HUES48 (cell line): ENCODE measurements at regions not wholly inside any gene's neighbourhood (a gene's known extent, or its start where the extent isn't known, plus 50 kb on each side); places are given as distances from the start of the nearest gene placed in this dataset.
"Not testable (repeated sequence)": the region's sequence is repeated elsewhere in the genome, so short reads cannot be mapped to it uniquely, and the experiment has no call there.

Experiments
- H3K27ac ChIP-seq: one replicate; pipeline ENCODE4 v1.7.0; 2013; ENCODE audit warnings: low read depth, low read length, inconsistent platforms
- H3K27me3 ChIP-seq: 2 replicates; pipeline ENCODE4 v1.6.1; 2013; ENCODE audit warnings: mild to moderate bottlenecking, low read length; ENCODE audit not compliant: control insufficient read depth, insufficient read depth
- H3K36me3 ChIP-seq: 2 replicates; pipeline ENCODE4 v1.6.1; 2013; ENCODE audit warnings: low read length; ENCODE audit not compliant: control insufficient read depth, insufficient read depth
- H3K4me1 ChIP-seq: 2 replicates; pipeline ENCODE4 v1.6.1; 2013; ENCODE audit warnings: mild to moderate bottlenecking, low read length; ENCODE audit not compliant: control insufficient read depth, insufficient read depth
- H3K4me3 ChIP-seq: 2 replicates; pipeline ENCODE4 v1.5.1; 2013; ENCODE audit warnings: mild to moderate bottlenecking, low read depth, low read length
- H3K9ac ChIP-seq: 2 replicates; pipeline ENCODE4 v1.6.1; 2013; ENCODE audit warnings: mild to moderate bottlenecking, low read depth, low read length, moderate library complexity
- H3K9me3 ChIP-seq: 2 replicates; pipeline ENCODE4 v1.6.1; 2013; ENCODE audit warnings: low read length; ENCODE audit not compliant: control insufficient read depth, insufficient read depth

- 0 out of 2 replicates have a peak, but pooled peaks cover 2% of the 10 kb centered on the region for H3K9me3 ChIP-seq
- H3K9ac ChIP-seq: no peak overlapping the region
- peaks cover 99% of the 10 kb centered on the region for H3K27me3 ChIP-seq
- H3K4me3 ChIP-seq: no peak overlapping the region
- no peaks in the 10 kb centered on the region for H3K4me1 ChIP-seq
- H3K27ac ChIP-seq: no peak overlapping the region
- no peaks in the 10 kb centered on the region for H3K36me3 ChIP-seq
Observed at GRCh38 chr4:104909376-104909775, 237.3 kb upstream of the TET2 start.

DNA sequence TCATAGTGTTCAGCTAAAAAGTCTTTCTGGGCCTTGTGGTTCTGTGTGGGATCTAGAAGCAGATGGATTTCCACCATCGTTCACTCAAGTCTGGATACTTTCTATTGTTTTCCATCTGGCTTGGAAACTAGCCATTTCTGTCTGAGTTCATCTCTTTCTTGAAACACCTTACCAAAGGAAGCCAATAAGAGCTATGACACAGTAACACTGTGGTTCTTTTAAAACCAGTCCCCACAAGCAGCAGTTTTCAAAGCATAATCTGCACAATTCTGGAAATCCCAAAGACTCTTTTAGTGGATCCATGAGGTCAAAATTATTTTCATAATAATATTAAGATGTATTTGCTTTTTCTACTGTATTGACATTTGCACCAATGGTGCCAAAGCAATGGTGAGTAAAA, 234.2 kb upstream of the TET2 start:
- Histone ChIP-seq H3K9me3 (0 out of 2 replicates have a peak, but pooled peaks cover 2% of the 10 kb centered on the region), H3K27ac (no peak overlapping the region), H3K4me3 (no peak overlapping the region), H3K4me1 (peaks cover 4% of the 10 kb centered on the region; the same call in 1 of the 2 replicates), H3K9ac (no peak overlapping the region), H3K36me3 (no peaks in the 10 kb centered on the region), H3K27me3 (peaks cover 100% of the 10 kb centered on the region)

GRCh38 chr4:104915373-104915772, 231.3 kb upstream of the TET2 start:
- Histone ChIP-seq H3K27me3 (peaks cover 100% of the 10 kb centered on the region), H3K9me3 (0 out of 2 replicates have a peak, but pooled peaks cover 2% of the 10 kb centered on the region), H3K4me3 (no peak overlapping the region), H3K27ac (no peak overlapping the region), H3K9ac (no peak overlapping the region), H3K36me3 (no peaks in the 10 kb centered on the region), H3K4me1 (peaks cover 4% of the 10 kb centered on the region; the same call in 1 of the 2 replicates)

DNA sequence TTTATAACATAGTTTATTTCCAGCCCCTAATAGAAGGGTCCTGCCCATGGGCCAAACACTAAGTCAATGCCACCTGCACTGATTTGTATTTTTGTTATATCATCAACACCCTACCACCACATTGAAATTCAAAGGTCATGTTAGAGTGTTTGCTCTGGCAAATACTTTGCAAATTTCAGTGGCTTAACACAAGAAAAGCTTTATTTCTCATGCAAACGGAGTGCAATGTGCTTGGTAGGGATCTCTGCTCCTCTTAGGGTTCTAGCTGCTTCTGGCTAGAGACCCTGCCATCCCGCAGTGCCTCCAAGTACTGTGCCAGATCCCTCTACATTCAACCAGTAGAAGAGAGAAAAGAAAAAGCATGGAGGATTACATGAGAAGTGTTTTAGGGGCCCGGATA, 230.8 kb upstream of the TET2 start:
- Histone ChIP-seq H3K9me3 (0 out of 2 replicates have a peak, but pooled peaks cover 2% of the 10 kb centered on the region), H3K27ac (no peak overlapping the region), H3K4me3 (no peak overlapping the region), H3K27me3 (peaks cover 100% of the 10 kb centered on the region), H3K9ac (no peak overlapping the region), H3K36me3 (no peaks in the 10 kb centered on the region), H3K4me1 (peaks cover 4% of the 10 kb centered on the region; the same call in 1 of the 2 replicates)

DNA sequence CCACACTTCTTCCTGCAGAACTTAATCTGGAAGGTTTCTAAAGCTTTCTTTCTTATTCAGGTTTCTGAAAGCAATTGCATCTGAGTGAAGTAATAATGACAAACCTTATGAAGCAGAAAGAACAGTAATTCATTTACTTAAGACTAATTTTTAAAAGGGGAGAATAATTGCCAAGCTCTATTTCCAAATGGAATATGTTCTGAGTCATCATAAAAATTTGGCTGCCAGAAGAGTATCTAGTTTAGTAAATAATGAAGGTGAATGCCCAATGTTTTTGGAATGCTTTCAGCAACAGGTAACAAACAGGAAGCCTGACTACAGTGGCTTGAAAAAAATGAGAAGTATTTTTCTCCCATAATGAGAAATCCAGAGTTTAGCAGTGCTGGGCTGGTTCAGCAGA, 227.3 kb upstream of the TET2 start:
- Histone ChIP-seq H3K27ac (no peak overlapping the region), H3K4me3 (no peak overlapping the region), H3K27me3 (peaks cover 96% of the 10 kb centered on the region), H3K9ac (no peak overlapping the region), H3K36me3 (no peaks in the 10 kb centered on the region), H3K9me3 (no peaks in the 10 kb centered on the region), H3K4me1 (peaks cover 4% of the 10 kb centered on the region; the same call in 1 of the 2 replicates)

GRCh38 chr4:104930298-104930697, 216.4 kb upstream of the TET2 start:
- Histone ChIP-seq H3K4me1 (no peaks in the 10 kb centered on the region; the same call in 1 of the 2 replicates), H3K9ac (no peak overlapping the region), H3K4me3 (no peak overlapping the region), H3K36me3 (no peaks in the 10 kb centered on the region), H3K27ac (no peak overlapping the region), H3K9me3 (no peaks in the 10 kb centered on the region), H3K27me3 (peaks cover 31% of the 10 kb centered on the region)

DNA sequence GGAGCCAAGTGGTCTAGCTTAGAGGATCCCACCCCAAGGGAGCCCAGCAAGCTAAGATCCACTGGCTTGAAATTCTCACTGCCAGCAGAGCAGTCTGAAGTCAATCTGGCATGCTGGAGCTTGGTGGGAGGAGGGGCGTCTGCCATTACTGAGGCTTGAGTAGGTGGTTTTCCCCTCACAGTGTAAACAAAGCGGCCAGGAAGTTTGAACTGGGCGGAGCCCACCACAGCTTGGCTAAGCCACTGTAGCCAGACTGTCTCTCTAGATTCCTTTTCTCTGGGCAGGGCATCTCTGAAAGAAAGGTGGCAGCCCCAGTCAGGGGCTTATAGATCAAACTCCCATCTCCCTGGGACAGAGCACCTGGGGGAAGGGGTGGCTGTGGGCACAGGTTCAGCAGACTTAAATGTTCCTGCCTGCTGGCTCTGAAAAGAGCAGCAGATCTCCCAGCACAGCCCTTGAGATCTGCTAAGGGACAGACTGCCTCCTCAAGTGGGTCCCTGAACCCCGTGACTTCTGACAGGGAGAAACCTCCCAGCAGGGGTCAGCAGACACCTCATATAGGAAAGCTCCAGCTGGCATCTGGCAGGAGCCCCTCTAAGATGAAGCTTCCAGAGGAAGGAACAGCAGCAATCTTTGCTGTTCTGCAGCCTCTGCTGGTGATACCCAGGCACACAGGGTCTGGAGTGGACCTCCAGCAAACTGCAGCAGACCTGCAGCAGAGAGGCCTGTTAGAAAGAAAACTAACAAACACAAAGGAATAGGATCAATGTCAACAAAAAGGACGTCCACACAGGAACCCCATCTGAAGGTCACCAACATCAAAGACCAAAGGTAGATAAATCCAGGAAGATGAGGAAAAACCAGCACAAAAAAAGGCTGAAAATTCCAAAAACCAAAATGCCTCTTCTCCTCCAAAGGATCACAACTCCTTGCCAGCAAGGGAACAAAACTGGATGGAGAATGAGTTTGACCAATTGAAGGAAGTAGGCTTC, 215.6 kb upstream of the TET2 start:
- H3K4me1 ChIP-seq, H3K36me3 ChIP-seq, H3K4me3 ChIP-seq, H3K9me3 ChIP-seq, H3K9ac ChIP-seq, H3K27ac ChIP-seq: not testable (repeated sequence)
- H3K27me3 ChIP-seq: peaks cover 24% of the 10 kb centered on the region

- Histone ChIP-seq H3K9me3 (no peaks in the 10 kb centered on the region), H3K36me3 (no peaks in the 10 kb centered on the region), H3K4me3 (no peak overlapping the region), H3K4me1 (no peaks in the 10 kb centered on the region), H3K9ac (no peak overlapping the region), H3K27me3 (no peaks in the 10 kb centered on the region), H3K27ac (no peak overlapping the region)
Observed at GRCh38 chr4:104938624-104939023, 208.1 kb upstream of the TET2 start.

DNA sequence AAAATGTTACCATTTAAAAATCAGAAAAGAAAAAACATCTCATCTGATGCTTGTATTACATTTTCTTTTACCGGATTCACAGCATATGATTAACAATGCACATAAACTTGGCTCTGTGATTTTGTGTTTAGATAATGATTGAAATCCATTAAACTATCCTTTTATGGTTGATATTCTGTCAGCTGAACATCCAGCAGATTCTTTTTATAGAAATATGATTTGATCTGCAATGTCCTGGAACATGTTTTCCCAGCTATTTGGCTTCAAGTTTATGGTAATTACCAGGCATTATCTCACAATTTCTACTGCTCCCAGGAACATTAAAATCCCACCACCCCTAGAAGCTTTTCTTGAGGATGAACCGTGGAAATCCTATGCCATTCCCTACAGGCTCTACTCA, 205.7 kb upstream of the TET2 start:
- Histone ChIP-seq H3K27me3 (no peaks in the 10 kb centered on the region), H3K27ac (no peak overlapping the region), H3K36me3 (no peaks in the 10 kb centered on the region), H3K4me3 (no peak overlapping the region), H3K4me1 (no peaks in the 10 kb centered on the region), H3K9ac (no peak overlapping the region), H3K9me3 (no peaks in the 10 kb centered on the region)

DNA sequence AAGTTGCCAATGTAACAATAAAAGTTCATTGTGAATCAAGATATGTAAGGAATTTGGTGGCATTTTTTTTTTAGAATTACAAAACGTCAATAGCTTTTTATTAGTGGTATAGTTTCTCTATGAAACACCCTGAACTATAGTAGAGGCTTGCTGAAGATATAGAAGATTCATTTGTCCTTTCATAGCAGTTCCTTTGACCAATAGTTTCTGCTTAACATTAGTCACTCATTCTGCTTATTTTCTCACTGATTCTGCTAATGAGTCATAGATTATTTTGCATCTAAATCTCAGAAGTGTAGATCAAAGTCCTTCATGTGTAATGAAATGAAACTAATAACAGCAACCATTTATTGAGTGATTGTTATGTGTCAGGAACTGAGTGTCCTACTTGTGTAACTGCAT, 205.0 kb upstream of the TET2 start:
- no peaks in the 10 kb centered on the region for H3K36me3 ChIP-seq
- H3K4me1 ChIP-seq: no peaks in the 10 kb centered on the region
- no peaks in the 10 kb centered on the region for H3K9me3 ChIP-seq

DNA sequence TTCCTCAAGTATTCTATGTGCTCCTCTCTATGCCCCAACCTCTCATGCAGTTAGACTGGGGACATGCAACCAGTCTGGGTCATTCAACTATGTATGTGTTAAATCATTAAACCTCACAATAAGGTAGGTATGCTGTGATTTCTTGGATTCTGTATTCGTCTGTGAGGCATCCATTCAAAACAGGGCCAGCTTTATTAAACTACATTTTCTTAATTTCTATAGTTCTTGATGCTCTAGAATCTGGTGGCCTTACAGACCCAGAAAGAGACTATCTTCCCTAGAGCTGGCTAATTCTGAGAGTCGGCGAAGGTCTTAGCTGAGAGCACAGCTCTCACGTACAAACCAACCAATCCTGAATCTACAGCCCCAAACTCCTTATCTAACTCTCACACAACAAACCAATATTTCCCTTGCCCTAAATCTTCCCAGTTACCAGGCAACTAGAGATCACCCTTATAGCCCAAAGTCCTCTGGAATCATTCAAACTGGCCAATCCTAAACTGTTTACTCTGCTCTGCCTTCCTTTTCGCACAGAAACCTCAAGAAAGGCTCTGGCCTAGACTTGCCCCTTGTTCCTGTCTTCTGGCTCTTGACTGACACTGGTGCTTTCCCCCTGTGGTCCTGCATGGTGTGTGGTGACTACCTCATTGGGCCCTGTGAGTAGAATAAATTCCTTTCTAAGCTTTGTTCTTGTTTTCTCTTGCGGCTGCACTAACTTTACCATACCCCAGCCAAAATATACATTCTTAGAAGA, 203.5 kb upstream of the TET2 start:
- H3K27ac ChIP-seq: no peak overlapping the region
- H3K27me3 ChIP-seq: no peaks in the 10 kb centered on the region
- no peak overlapping the region for H3K4me3 ChIP-seq
- no peaks in the 10 kb centered on the region for H3K4me1 ChIP-seq
- no peak overlapping the region for H3K9ac ChIP-seq
- H3K36me3 ChIP-seq: no peaks in the 10 kb centered on the region
- H3K9me3 ChIP-seq: no peaks in the 10 kb centered on the region

More for the DNA sequence above, 205.0 kb upstream of the TET2 start:
- H3K27me3 ChIP-seq: no peaks in the 10 kb centered on the region
- H3K9ac ChIP-seq: no peak overlapping the region
- H3K27ac ChIP-seq: no peak overlapping the region
- H3K4me3 ChIP-seq: no peak overlapping the region
